ENCODE measurements at regions not wholly inside any gene's neighbourhood (a gene's known extent, or its start where the extent isn't known, plus 50 kb on each side); places are given as distances from the start of the nearest gene placed in this dataset.
"Not testable (repeated sequence)": the region's sequence is repeated elsewhere in the genome, so short reads cannot be mapped to it uniquely, and the experiment has no call there.

GRCh38 chr13:105846923-105847322 is 688.5 kb downstream of the EFNB2 start:
- no peaks in the 10 kb centered on the region for H3K36me3 Mint-ChIP-seq
- H3K27ac Mint-ChIP-seq: no peak overlapping the region
- TF ChIP-seq CTCF (IDR thresholded peaks at IDR 0.05; ENCODE audit: unreplicated experiment): no peak
- no peaks in the 10 kb centered on the region for H3K27me3 Mint-ChIP-seq (ENCODE audit: low read depth)
- no peak overlapping the region for H3K4me3 Mint-ChIP-seq
- H3K9me3 Mint-ChIP-seq: peaks cover 6% of the 10 kb centered on the region
- peaks cover 59% of the 10 kb centered on the region for H3K4me1 Mint-ChIP-seq
- DNase-seq (ENCODE audit: low spot score in 2 of 2, unreplicated experiment in 2 of 2): no peak

GRCh38 chr13:105841286-105841685 is 694.2 kb downstream of the EFNB2 start:
- no peak for DNase-seq (ENCODE audit: low spot score in 2 of 2, unreplicated experiment in 2 of 2)
- H3K4me1 Mint-ChIP-seq: peaks cover 34% of the 10 kb centered on the region
- TF ChIP-seq CTCF (IDR thresholded peaks at IDR 0.05; ENCODE audit: unreplicated experiment): no peak
- H3K27ac Mint-ChIP-seq: no peak overlapping the region
- no peak overlapping the region for H3K4me3 Mint-ChIP-seq
- H3K27me3 Mint-ChIP-seq (ENCODE audit: low read depth): no peaks in the 10 kb centered on the region
- peaks cover 6% of the 10 kb centered on the region for H3K9me3 Mint-ChIP-seq
- H3K36me3 Mint-ChIP-seq: no peaks in the 10 kb centered on the region

DNA sequence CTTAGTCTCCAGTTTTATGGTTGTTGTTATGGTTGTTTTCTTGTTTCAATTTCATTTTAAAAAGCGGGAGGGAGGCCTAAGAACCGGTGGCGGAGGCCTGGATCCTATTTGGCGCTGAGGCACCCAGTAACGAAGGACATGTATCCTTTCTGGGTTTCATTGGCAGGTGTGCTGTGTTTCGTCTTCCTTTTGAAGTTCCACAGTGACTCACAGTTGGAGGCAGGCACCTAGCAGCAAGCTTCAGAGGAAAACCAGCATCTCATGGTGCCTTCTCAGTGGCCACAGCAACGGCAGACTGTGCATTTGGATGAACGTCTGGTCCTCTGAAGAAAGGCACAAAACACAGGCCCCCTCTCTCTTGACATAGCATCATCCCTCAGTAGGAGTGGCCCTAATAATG is 697.2 kb downstream of the EFNB2 start:
- Mint-ChIP-seq H3K4me1 (peaks cover 19% of the 10 kb centered on the region), H3K9me3 (no peaks in the 10 kb centered on the region), H3K27me3 (ENCODE audit: low read depth) (no peaks in the 10 kb centered on the region), H3K36me3 (no peaks in the 10 kb centered on the region), H3K4me3 (no peak overlapping the region), H3K27ac (no peak overlapping the region)
- no peak for TF ChIP-seq CTCF (IDR thresholded peaks at IDR 0.05; ENCODE audit: unreplicated experiment)
- no peak for DNase-seq (ENCODE audit: low spot score in 2 of 2, unreplicated experiment in 2 of 2)

- peaks cover 15% of the 10 kb centered on the region for H3K4me1 Mint-ChIP-seq
- H3K9me3 Mint-ChIP-seq; H3K27ac Mint-ChIP-seq; H3K4me3 Mint-ChIP-seq; DNase-seq (ENCODE audit: low spot score in 2 of 2, unreplicated experiment in 2 of 2); H3K27me3 Mint-ChIP-seq (ENCODE audit: low read depth); H3K36me3 Mint-ChIP-seq: not testable (repeated sequence)
Observed at GRCh38 chr13:105837295-105837694, 698.2 kb downstream of the EFNB2 start.

DNA sequence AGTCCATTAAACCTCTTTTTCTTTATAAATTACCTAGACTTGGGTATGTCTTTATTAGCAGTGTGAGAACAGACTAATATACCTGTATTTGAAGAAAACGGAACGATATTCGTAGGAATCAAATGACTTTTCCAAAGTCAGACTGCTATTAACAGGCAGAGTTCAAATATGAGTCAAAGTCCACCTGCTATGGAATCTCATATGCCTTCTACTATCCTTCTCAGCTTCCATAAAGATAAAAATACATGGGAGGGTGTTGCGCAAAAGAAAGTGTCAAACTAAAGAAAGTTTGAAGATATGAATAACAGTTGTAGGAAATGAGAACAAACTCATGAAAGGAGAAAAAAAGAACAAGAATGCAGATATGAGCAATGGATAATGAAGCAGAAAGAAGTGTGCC is 704.6 kb downstream of the EFNB2 start:
- H3K9me3 Mint-ChIP-seq: peaks cover 8% of the 10 kb centered on the region
- H3K4me3 Mint-ChIP-seq: no peak overlapping the region
- no peak for TF ChIP-seq CTCF (IDR thresholded peaks at IDR 0.05; ENCODE audit: unreplicated experiment)
- H3K27ac Mint-ChIP-seq: no peak overlapping the region
- no peaks in the 10 kb centered on the region for H3K36me3 Mint-ChIP-seq
- no peaks in the 10 kb centered on the region for H3K27me3 Mint-ChIP-seq (ENCODE audit: low read depth)
- peaks cover 4% of the 10 kb centered on the region for H3K4me1 Mint-ChIP-seq
- DNase-seq (ENCODE audit: low spot score in 2 of 2, unreplicated experiment in 2 of 2): no peak

DNA sequence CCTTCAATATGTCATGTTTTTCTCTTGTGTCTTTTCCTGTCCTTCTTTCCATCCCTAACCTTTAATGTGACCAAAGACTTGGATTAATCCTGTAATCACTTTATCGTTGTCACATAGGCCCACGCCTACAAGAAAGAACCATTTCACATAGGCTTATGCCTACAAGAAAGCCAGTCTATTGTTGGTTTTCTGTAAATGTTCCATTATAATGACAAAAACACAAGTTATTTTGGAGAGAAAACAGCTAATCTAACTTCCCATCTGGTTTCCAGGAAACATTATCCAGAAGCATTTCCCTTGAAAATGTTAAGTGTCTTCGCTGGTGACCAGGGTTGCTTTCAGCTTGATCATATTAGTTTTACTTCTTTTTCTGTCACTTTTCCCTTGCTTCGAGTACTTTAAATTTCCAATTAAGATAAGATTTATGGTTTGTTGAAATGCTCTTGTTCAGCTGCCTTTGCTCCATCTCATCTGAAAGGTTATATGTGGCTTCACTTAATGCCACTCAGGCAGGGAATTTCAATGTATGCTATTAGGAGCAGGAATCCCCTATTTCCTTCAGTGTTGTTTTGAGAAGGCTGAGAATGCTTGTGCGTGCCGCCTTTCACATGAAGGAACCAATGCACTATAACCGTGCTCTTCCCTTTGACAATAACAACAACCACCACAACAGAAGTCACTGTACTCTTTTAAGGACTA is 708.2 kb downstream of the EFNB2 start:
- H3K27me3 Mint-ChIP-seq (ENCODE audit: low read depth): no peaks in the 10 kb centered on the region
- peaks cover 9% of the 10 kb centered on the region for H3K4me1 Mint-ChIP-seq
- no peak for DNase-seq (ENCODE audit: low spot score in 2 of 2, unreplicated experiment in 2 of 2)
- no peak overlapping the region for H3K27ac Mint-ChIP-seq
- peaks cover 13% of the 10 kb centered on the region for H3K9me3 Mint-ChIP-seq
- TF ChIP-seq CTCF (IDR thresholded peaks at IDR 0.05; ENCODE audit: unreplicated experiment): no peak
- H3K36me3 Mint-ChIP-seq: no peaks in the 10 kb centered on the region
- no peak overlapping the region for H3K4me3 Mint-ChIP-seq
